HG03175 (cell line): ENCODE measurements at regions not wholly inside any gene's neighbourhood (a gene's known extent, or its start where the extent isn't known, plus 50 kb on each side); places are given as distances from the start of the nearest gene placed in this dataset.

Source experiments
- ATAC-seq: cut with Tn5 transposase; IDR thresholded peaks from one replicate; pipeline ENCODE4 v1.9.1; 2021; ENCODE audit warnings: mild to moderate bottlenecking, moderate library complexity; ENCODE audit not compliant: unreplicated experiment

- ATAC-seq: no peak
Observed at GRCh38 chr14:56933446-56933845, 123.2 kb upstream of the OTX2 start.

GRCh38 chr14:56918849-56919574 lies 108.7 kb upstream of the OTX2 start:
- no peak for ATAC-seq

GRCh38 chr14:56905282-56905681 lies 95.0 kb upstream of the OTX2 start:
- ATAC-seq: no peak

DNA sequence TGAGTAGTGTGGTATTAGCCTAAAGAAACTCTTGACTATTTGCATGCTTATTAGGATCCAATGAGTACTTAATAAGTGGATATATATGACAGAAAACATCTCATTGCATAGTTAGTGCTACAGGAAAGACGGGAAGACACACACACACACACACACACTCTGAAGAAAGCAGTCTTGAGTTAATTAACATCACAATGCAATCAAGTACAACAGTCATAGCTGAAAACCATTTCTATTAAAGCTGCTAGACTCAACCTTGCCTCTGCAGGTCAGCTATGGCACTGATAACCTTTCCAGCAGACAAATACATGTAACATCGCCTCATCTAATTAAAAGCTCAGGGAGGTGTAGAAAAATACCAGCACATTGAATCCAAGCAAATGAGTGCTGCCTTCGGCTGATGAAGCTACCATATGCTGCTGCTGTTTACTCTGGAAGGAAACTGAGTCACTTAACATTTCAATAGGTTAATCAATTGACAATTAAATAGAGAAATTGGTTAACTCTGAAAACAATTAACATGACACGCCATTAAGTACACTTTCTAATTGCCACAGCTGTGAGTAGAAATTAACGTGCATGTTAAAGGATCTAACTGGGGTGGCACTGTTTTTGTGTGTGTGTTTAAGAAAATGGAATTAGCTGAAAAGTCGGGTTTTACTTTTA lies 93.2 kb upstream of the OTX2 start:
- no peak for ATAC-seq

DNA sequence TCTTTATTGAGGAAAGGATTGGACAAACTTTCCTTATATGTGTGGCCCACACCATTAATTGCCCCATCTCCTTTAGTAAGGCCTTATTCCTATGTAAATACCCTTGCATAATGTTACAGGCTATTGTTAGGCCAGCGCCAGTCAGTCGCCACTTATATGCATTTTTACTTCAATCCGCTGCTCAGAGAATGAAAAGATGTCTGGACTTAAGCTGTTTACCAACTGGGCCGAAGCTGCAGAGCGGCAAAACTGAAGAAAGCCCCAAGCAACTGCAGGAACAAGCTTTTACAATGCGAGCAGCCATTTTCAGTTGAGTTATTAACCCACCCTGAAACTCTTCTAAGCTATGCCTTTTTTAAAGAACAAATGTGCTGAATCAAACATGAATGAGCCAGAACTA lies 92.1 kb upstream of the OTX2 start:
- ATAC-seq: no peak

GRCh38 chr14:56900726-56901125 lies 90.4 kb upstream of the OTX2 start:
- no peak for ATAC-seq

DNA sequence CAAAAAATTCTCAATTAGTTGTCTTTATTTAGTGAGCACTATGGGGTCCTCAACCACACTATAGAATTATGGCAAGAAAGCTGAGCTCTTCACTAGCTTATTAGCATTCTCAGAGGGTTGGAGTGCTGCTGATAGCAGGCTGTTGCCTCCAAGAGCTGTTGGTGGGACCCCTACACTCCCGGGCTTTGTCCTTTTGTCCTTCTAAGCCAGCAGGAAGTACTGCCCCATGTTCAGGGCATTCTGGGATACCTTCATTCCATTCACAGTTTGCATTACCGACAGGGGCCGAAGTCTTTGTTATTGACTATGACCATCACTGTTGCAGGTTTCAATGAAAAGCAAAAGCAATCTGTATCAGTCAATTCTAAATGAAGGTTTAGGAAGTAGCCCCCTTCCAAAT lies 89.5 kb upstream of the OTX2 start:
- no peak for ATAC-seq

- ATAC-seq: no peak
Observed at GRCh38 chr14:56896922-56897321, 86.6 kb upstream of the OTX2 start.

- no peak for ATAC-seq
Observed at GRCh38 chr14:56896231-56896630, 86.0 kb upstream of the OTX2 start.

- no peak for ATAC-seq
Observed at GRCh38 chr14:56895154-56895553, 84.9 kb upstream of the OTX2 start.

GRCh38 chr14:56894591-56894991 lies 84.3 kb upstream of the OTX2 start:
- ATAC-seq: no peak

DNA sequence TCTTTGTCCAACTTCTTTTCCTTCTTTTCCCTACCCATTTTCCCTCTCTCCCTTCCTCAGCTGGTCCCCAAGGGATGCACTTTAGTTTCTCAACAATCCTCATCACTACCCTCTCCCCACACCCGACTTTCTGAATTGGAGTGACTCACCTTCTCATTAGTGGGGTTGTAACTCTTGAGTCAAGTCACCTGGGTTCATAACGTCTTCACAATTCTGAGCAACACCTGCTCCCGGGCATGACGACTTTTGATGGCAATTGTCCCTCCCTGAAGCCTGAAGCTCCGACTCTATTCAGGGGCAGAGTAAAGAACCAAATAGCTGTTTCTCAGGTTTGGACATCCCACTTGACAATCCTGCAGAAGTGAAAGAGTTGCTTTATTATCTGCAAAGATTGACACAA lies 82.7 kb upstream of the OTX2 start:
- no peak for ATAC-seq

- no peak for ATAC-seq
Observed at GRCh38 chr14:56891226-56891625, 80.9 kb upstream of the OTX2 start.

GRCh38 chr14:56889705-56890104 lies 79.4 kb upstream of the OTX2 start:
- no peak for ATAC-seq

GRCh38 chr14:56888274-56888673 lies 78.0 kb upstream of the OTX2 start:
- no peak for ATAC-seq

- no peak for ATAC-seq
Observed at GRCh38 chr14:56887216-56887615, 76.9 kb upstream of the OTX2 start.

- ATAC-seq: no peak
Observed at GRCh38 chr14:56886471-56887062, 76.3 kb upstream of the OTX2 start.

DNA sequence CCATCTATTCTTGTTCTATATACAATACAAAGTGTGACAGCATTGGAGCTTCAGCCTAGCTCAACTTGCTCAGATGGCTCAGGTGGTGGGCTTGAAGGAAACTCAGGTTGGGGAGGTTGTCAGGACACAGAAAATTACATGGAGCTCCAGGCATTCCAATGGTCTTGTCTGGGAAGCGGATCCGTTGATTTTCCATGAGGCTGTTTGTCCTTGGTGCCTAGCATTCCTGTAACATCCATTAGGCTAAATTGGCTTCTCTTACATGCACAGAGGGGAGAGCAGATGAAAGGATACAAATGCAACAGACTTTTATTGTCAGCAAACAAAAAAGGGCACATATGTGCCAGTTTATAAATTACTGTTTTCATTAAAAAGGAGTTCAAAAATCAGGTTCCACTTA lies 75.5 kb upstream of the OTX2 start:
- no peak for ATAC-seq

- ATAC-seq: no peak
Observed at GRCh38 chr14:56884617-56885016, 74.3 kb upstream of the OTX2 start.

DNA sequence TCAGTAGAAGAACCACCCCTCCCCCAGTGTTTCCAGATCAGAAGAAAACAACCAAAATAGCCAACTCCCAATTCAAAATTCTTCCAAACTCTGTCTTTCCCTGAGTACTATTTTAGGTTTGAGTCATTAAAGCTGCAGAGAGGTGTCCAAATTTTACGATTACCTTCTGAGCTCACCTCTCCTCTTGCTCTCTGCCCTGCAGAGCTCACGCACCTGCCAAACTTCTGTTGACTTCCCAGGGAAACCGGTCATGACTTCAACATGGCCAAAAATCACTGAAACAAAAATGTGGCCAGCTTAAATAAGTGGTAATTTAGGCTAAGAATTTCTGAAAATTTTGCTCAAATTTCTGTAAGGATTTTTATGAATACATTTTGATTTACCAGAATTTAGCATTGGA lies 70.9 kb upstream of the OTX2 start:
- no peak for ATAC-seq

GRCh38 chr14:56878766-56879165 lies 68.5 kb upstream of the OTX2 start:
- no peak for ATAC-seq

DNA sequence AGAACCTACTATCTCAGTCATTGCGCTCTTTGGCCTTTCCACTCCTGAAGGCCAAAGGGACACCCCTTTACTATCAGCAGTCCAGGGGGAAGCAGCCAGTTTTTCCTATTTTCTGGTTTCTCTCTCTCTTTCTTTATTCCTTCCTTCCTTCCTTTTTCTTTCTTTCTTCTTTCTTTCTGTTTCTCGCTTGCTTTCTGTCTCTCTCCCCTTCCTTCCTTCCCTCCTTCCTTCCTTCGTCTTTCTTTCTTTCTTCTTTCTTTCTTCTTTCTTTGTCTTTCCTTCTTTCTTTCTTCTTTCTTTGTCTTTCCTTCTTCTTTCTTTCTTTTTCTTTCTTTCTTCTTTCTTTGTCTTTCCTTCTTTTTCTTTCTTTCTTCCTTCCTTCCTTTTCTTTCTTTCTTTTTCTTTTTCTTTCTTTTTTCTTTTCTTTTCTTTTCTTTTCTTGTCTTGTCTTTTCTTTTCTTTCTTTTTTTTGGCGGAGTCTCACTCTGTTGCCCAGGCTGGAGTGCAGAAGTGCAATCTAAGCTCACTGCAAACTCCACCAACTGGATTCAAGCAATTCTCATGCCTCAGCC lies 64.9 kb upstream of the OTX2 start:
- ATAC-seq: no peak
